HT1080 (cell line): ENCODE measurements at regions not wholly inside any gene's neighbourhood (a gene's known extent, or its start where the extent isn't known, plus 50 kb on each side); places are given as distances from the start of the nearest gene placed in this dataset.

Source experiments
- DNase-seq: peaks from one replicate; pipeline ENCODE4 v3.0.0-alpha.2; 2015; ENCODE audit warnings: low read depth

GRCh38 chr14:28406196-28406595 lies 360.4 kb upstream of the FOXG1 start:
- DNase-seq, result no peak

GRCh38 chr14:28407031-28407825 lies 359.4 kb upstream of the FOXG1 start:
- no peak for DNase-seq

GRCh38 chr14:28407996-28408395 lies 358.6 kb upstream of the FOXG1 start:
- no peak for DNase-seq

GRCh38 chr14:28412077-28412476 lies 354.5 kb upstream of the FOXG1 start:
- peak; percentile 11 for DNase-seq

GRCh38 chr14:28426960-28427359 lies 339.6 kb upstream of the FOXG1 start:
- no peak for DNase-seq

GRCh38 chr14:28436821-28437220 lies 329.8 kb upstream of the FOXG1 start:
- no peak for DNase-seq

GRCh38 chr14:28461389-28461788 lies 305.2 kb upstream of the FOXG1 start:
- DNase-seq, result peak; percentile 9

- no peak for DNase-seq
Observed at GRCh38 chr14:28467611-28468010, 299.0 kb upstream of the FOXG1 start.

GRCh38 chr14:28468191-28469151 lies 298.1 kb upstream of the FOXG1 start:
- no peak for DNase-seq

GRCh38 chr14:28482251-28483040 lies 284.1 kb upstream of the FOXG1 start:
- DNase-seq, result no peak

- no peak for DNase-seq
Observed at GRCh38 chr14:28483506-28483905, 283.1 kb upstream of the FOXG1 start.

- DNase-seq, result no peak
Observed at GRCh38 chr14:28488684-28489083, 277.9 kb upstream of the FOXG1 start.

- no peak for DNase-seq
Observed at GRCh38 chr14:28493516-28493915, 273.1 kb upstream of the FOXG1 start.

GRCh38 chr14:28494196-28494595 lies 272.4 kb upstream of the FOXG1 start:
- DNase-seq, result peak; percentile 59

- DNase-seq, result peak; percentile 6
Observed at GRCh38 chr14:28496364-28496763, 270.2 kb upstream of the FOXG1 start.

- no peak for DNase-seq
Observed at GRCh38 chr14:28502517-28502916, 264.1 kb upstream of the FOXG1 start.

GRCh38 chr14:28515571-28515970 lies 251.0 kb upstream of the FOXG1 start:
- peak; percentile 92 for DNase-seq

- no peak for DNase-seq
Observed at GRCh38 chr14:28536889-28537288, 229.7 kb upstream of the FOXG1 start.

- DNase-seq, result no peak
Observed at GRCh38 chr14:28542040-28542439, 224.5 kb upstream of the FOXG1 start.

- DNase-seq, result no peak
Observed at GRCh38 chr14:28565345-28565744, 201.2 kb upstream of the FOXG1 start.

GRCh38 chr14:28570391-28570790 lies 196.2 kb upstream of the FOXG1 start:
- DNase-seq, result no peak

- DNase-seq, result peak; percentile 43
Observed at GRCh38 chr14:28571636-28572035, 195.0 kb upstream of the FOXG1 start.
